ENCODE measurements at regions not wholly inside any gene's neighbourhood (a gene's known extent, or its start where the extent isn't known, plus 50 kb on each side); places are given as distances from the start of the nearest gene placed in this dataset.

GRCh38 chr14:71555654-71556559, 376.3 kb upstream of the RGS6 start (continued):
- TF ChIP-seq ZNF462 (CRISPR knock-in tag; IDR thresholded peaks at IDR 0.05) (no peak), POLR2AphosphoS5 (IDR thresholded peaks at IDR 0.05; ENCODE audit: low read depth) (no peak), ETS1 (IDR thresholded peaks at IDR 0.05) (no peak)

- TF ChIP-seq CTCF (conservative IDR thresholded peaks at IDR 0.05; ENCODE audit: low read depth in 2 of 2) = no peak
- no peak for TF ChIP-seq JUNB (IDR thresholded peaks at IDR 0.05; ENCODE audit: unreplicated experiment)
- TF ChIP-seq CREB1 (CRISPR knock-in tag; IDR thresholded peaks at IDR 0.05; ENCODE audit: low read depth) = no peak
- no peak for TF ChIP-seq STAT1 (IDR thresholded peaks at IDR 0.05; ENCODE audit: unreplicated experiment)
- TF ChIP-seq ZNF331 (CRISPR knock-in tag; IDR thresholded peaks at IDR 0.05; ENCODE audit: low read depth) = no peak
- TF ChIP-seq ETS1 (IDR thresholded peaks at IDR 0.05) = no peak
- no peak for TF ChIP-seq POLR2AphosphoS5 (IDR thresholded peaks at IDR 0.05; ENCODE audit: low read depth)
- no peak for DNase-seq (ENCODE audit: low spot score)
- no peak overlapping the region for H3K27ac Mint-ChIP-seq
- no peaks in the 10 kb centered on the region for H3K27me3 Mint-ChIP-seq (ENCODE audit: insufficient read depth, low read depth, poor library complexity)
- ATAC-seq = no peak
- Histone ChIP-seq H3K4me3 (no peak overlapping the region), H3K4me1 (ENCODE audit: insufficient read depth) (no peaks in the 10 kb centered on the region; the same call in 1 of the 2 replicates), H4K20me1 (replicated peaks; ENCODE audit: insufficient read depth) (no peaks in the 10 kb centered on the region), H3K4me2 (no peak overlapping the region), H3F3A (replicated peaks; ENCODE audit: low read depth) (no peaks in the 10 kb centered on the region), H3K79me2 (replicated peaks; ENCODE audit: insufficient read depth) (peaks cover 11% of the 10 kb centered on the region), H3K36me3 (ENCODE audit: insufficient read depth) (no peaks in the 10 kb centered on the region), H3K27me3 (ENCODE audit: insufficient read depth) (no peaks in the 10 kb centered on the region), H2AFZ (no peak overlapping the region), H3K27ac (ENCODE audit: low read depth) (no peak overlapping the region), H3K9me2 (ENCODE audit: insufficient read depth) (no peaks in the 10 kb centered on the region)
- H3K36me3 Mint-ChIP-seq (ENCODE audit: low read depth) = no peaks in the 10 kb centered on the region
- peaks cover 12% of the 10 kb centered on the region; the same call in 2 of the 3 replicates for H3K4me1 Mint-ChIP-seq
- H3K9me3 Mint-ChIP-seq = no peaks in the 10 kb centered on the region; the same call in 2 of the 3 replicates
- H3K4me3 Mint-ChIP-seq = no peak overlapping the region
Measured at GRCh38 chr14:71556730-71557129, 375.5 kb upstream of the RGS6 start.

Data from GM23338 (cell line).